BJ (cell line): ENCODE measurements at regions not wholly inside any gene's neighbourhood (a gene's known extent, or its start where the extent isn't known, plus 50 kb on each side); places are given as distances from the start of the nearest gene placed in this dataset.
"Not testable (repeated sequence)": the region's sequence is repeated elsewhere in the genome, so short reads cannot be mapped to it uniquely, and the experiment has no call there.

Experiments used
- CTCF ChIA-PET: fragments of 350-600 bp; formaldehyde crosslinking; extraction: SDS; loops from one replicate; lab custom pipeline; 2021; ENCODE audit warnings: antibody characterized with exemption, inconsistent platforms; lab: Yijun Ruan, JAX
- POLR2A ChIA-PET: fragments of 300-600 bp; sonication (Branson Sonifier 250); formaldehyde crosslinking; extraction: SDS; loops from one replicate; lab custom pipeline; 2021; ENCODE audit warnings: antibody characterized with exemption; lab: Charles Lee
- DNase-seq: peaks from one replicate; pipeline ENCODE4 v3.0.0-alpha.2; 2011; ENCODE audit warnings: low read depth
- H3K27me3 ChIP-seq: 2 replicates; pipeline ENCODE4 v1.6.0; 2011; ENCODE audit warnings: low read length; ENCODE audit not compliant: control insufficient read depth, insufficient read depth
- H3K36me3 ChIP-seq: 2 replicates; pipeline ENCODE4 v1.5.1; 2011; ENCODE audit warnings: low read length; ENCODE audit not compliant: control insufficient read depth, insufficient read depth
- H3K4me3 ChIP-seq: 2 replicates; pipeline ENCODE4 v1.5.1; 2011; ENCODE audit warnings: low read depth, mild to moderate bottlenecking, control low read depth, low read length
- CTCF ChIP-seq: IDR thresholded peaks from 2 replicates; pipeline ENCODE4 v1.5.1; 2011; ENCODE audit warnings: low read depth, mild to moderate bottlenecking, control low read depth, inconsistent platforms, low read length, moderate library complexity; ENCODE audit not compliant: insufficient read depth

GRCh38 chr17:20387549-20387948 lies 79.8 kb downstream of the LGALS9B start:
- H3K27me3 ChIP-seq, POLR2A ChIA-PET, H3K4me3 ChIP-seq, CTCF ChIA-PET, H3K36me3 ChIP-seq, DNase-seq: not testable (repeated sequence)

DNA sequence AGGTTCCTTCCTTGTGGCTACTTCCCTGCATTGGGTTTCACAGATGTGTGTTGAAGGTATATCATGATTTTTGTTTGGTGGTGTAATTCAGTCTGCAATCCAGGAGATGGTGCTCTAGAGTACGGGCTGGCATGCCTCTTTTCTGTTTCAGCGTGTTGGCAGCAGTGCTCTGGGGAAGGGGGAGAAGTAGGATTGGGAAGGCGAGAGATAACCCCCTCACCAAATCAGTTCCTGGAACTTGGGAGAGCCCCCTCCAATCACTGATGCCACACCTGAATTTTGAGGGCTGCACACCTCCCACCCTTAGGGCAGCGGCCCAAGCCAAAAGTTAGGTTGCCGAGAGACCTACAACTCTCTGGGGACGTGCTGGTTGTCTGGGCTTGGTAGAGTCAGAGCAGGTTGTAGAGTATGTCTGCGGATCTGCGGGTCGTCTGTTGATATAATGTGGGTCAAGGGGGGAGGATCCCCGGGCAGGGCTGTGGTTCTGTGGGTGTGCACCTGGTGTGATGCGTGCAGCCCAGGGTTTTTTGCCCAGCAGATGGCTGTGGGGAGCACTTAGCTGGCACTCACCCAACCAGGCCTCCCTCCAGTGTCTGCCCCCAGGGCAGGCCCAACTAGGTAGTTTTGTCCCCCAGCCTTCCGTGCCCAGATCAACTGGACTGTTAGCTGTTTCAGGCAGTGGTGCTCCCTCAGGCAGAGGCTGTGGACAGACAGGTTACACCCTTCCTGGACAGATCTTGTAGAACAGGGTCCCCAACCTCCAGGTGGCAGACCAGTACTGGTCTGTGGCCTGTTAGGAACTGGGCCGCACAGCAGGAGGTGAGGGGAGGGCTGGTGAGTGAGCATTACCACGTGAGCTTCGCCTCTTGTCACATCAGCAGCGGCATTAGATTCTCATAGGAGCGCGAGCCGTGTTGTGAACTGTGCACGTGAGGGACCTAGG lies 85.7 kb downstream of the LGALS9B start:
- CTCF ChIA-PET, DNase-seq, H3K4me3 ChIP-seq, H3K27me3 ChIP-seq, POLR2A ChIA-PET, H3K36me3 ChIP-seq: not testable (repeated sequence)
- TF ChIP-seq CTCF = peak; percentile 53

DNA sequence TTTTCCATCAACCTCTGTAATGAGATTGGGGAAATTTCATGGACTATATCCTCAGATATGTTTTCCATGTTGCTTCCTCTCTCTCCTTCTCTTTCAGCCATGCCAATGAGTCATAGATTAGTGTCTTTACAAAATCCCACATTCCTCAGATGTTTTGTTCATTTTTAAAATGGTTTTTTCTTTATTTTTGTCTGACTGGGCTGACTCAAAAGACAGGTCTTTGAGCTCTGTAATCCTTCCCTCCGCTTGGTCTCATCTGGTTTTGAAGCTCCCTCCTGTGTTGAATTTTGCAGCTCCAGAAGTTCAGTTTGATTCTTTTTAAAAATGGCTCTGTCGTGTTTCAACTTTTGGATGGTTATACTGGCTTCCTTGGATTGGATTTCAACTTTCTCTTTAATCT lies 86.7 kb downstream of the LGALS9B start:
- H3K36me3 ChIP-seq, H3K27me3 ChIP-seq, H3K4me3 ChIP-seq, POLR2A ChIA-PET, CTCF ChIA-PET: not testable (repeated sequence)
- peak; percentile 35 for DNase-seq

- H3K4me3 ChIP-seq, H3K27me3 ChIP-seq, H3K36me3 ChIP-seq, POLR2A ChIA-PET, CTCF ChIA-PET: not testable (repeated sequence)
- peak; percentile 25 for DNase-seq
These were observed 88.1 kb downstream of the LGALS9B start for GRCh38 chr17:20379251-20379650.

DNA sequence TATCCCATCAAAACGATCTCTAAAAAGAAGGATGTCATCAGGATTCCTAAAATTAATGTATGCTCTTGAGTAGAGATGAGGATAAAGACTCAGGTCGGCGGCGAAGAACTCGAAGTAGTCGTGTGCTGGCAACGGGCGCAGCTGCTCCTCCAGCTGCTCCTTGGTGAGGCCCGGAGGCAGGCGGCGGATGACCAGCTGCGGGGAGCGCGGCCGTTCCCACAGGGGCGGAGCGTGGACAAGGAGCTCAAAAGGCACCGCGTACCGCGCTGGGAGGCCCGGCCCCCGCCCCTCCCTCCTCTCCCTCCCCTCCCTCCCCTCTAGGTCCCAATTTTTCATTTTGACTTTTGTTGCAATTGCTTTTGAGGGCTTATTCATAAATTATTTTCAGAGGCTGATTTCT lies 90.7 kb downstream of the LGALS9B start:
- POLR2A ChIA-PET, CTCF ChIA-PET, H3K27me3 ChIP-seq, DNase-seq, H3K36me3 ChIP-seq, H3K4me3 ChIP-seq: not testable (repeated sequence)

GRCh38 chr17:20375745-20376144 lies 91.6 kb downstream of the LGALS9B start:
- H3K27me3 ChIP-seq, POLR2A ChIA-PET, H3K36me3 ChIP-seq, CTCF ChIA-PET, H3K4me3 ChIP-seq, DNase-seq: not testable (repeated sequence)
